ENCODE measurements at regions not wholly inside any gene's neighbourhood (a gene's known extent, or its start where the extent isn't known, plus 50 kb on each side); places are given as distances from the start of the nearest gene placed in this dataset.

DNA sequence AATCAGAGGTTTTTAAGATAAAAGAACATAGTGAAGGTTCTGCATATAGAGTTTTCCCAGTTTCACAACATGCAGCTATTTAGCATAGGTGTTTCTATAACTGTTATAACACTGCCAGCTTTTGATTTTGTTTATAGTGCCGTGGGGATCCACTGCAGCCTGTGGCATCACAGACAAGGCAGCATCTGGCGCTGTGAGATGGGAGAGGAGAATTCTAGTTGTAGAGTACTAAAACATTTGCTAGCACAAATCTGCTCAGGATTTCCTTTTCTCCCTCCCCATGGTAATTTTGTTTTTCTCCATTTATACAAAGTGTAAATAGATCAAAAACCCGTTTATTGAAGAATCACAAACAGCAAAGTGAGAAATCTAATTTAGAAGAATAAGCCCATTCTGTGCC, 482.8 kb upstream of the NCAM2 start:
- DNase-seq (ENCODE audit: extremely low read depth, insufficient read length): no peak
- no peaks in the 10 kb centered on the region for H3K36me3 ChIP-seq (ENCODE audit: control insufficient read depth, insufficient read depth, low read length)
- H3K27me3 ChIP-seq (replicated peaks; ENCODE audit: control insufficient read depth, insufficient read depth, low read length): no peaks in the 10 kb centered on the region
- no peak overlapping the region for H3K4me3 ChIP-seq (replicated peaks; ENCODE audit: low read depth, low read length)
- no peak for TF ChIP-seq CTCF (IDR thresholded peaks at IDR 0.05; ENCODE audit: insufficient read depth, low read length, poor library complexity, severe bottlenecking)

DNA sequence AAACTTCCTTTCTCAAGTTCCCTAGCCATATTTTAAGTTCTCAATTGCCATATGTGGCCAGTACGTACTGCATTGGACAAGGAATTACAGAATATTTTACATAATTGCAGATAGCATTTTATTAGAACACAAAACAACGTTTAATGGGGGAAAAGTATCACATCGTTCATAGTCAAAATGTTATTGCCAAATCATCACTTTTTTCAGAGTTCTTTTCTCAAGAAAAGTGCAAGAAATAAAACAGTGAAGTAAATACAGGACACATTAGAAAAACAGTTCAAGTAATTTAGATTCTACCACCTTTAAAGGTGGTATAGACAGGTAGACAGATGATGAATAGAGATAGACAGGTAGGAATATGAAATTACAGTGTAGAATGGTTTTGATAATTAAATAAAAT, 479.1 kb upstream of the NCAM2 start:
- no peak overlapping the region for H3K4me3 ChIP-seq (replicated peaks; ENCODE audit: low read depth, low read length)
- no peaks in the 10 kb centered on the region for H3K36me3 ChIP-seq (ENCODE audit: control insufficient read depth, insufficient read depth, low read length)
- DNase-seq (ENCODE audit: extremely low read depth, insufficient read length): no peak
- H3K27me3 ChIP-seq (replicated peaks; ENCODE audit: control insufficient read depth, insufficient read depth, low read length): no peaks in the 10 kb centered on the region
- no peak for TF ChIP-seq CTCF (IDR thresholded peaks at IDR 0.05; ENCODE audit: insufficient read depth, low read length, poor library complexity, severe bottlenecking)

DNA sequence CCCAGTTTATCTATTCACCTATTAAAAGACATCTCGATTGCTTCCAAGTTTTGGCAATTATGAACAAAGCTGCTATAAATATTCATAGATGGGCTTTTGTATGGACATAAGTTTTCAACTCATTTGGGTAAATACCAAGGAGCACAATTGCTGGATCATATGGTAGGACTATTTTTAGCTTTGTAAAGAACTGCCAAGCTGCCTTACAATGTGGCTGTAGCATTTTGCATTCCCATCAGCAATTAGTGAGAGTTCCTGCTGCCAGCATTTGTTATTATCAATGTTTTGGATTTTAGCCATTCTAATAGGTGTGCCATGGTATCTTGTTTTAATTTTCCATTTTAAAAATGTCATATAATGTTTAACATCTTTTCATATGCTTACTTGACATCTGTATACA, 475.6 kb upstream of the NCAM2 start:
- no peaks in the 10 kb centered on the region for H3K36me3 ChIP-seq (ENCODE audit: control insufficient read depth, insufficient read depth, low read length)
- no peak overlapping the region for H3K4me3 ChIP-seq (replicated peaks; ENCODE audit: low read depth, low read length)
- DNase-seq (ENCODE audit: extremely low read depth, insufficient read length): no peak
- TF ChIP-seq CTCF (IDR thresholded peaks at IDR 0.05; ENCODE audit: insufficient read depth, low read length, poor library complexity, severe bottlenecking): no peak
- H3K27me3 ChIP-seq (replicated peaks; ENCODE audit: control insufficient read depth, insufficient read depth, low read length): no peaks in the 10 kb centered on the region

DNA sequence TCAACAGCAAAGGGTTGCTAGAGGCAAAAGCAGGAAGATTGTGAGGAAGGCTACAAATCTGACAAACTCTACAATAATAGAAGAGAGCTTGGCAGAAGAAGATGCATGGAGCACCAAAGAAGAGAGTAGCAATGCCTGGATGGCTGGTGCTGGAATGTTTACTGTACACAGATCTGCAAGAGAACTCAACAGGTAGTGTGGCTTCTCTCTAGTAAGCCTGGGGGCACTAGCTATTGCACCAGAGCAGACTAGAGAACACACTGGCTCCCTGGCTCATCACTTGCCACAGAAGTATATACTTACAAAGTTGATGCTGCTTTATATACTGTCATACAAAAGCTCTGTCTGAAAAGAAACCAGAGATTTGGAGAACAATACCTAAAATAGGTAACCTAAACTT, 475.0 kb upstream of the NCAM2 start:
- DNase-seq (ENCODE audit: extremely low read depth, insufficient read length): no peak
- Histone ChIP-seq H3K36me3 (ENCODE audit: control insufficient read depth, insufficient read depth, low read length) (no peaks in the 10 kb centered on the region), H3K4me3 (replicated peaks; ENCODE audit: low read depth, low read length) (no peak overlapping the region), H3K27me3 (replicated peaks; ENCODE audit: control insufficient read depth, insufficient read depth, low read length) (no peaks in the 10 kb centered on the region)
- no peak for TF ChIP-seq CTCF (IDR thresholded peaks at IDR 0.05; ENCODE audit: insufficient read depth, low read length, poor library complexity, severe bottlenecking)

DNA sequence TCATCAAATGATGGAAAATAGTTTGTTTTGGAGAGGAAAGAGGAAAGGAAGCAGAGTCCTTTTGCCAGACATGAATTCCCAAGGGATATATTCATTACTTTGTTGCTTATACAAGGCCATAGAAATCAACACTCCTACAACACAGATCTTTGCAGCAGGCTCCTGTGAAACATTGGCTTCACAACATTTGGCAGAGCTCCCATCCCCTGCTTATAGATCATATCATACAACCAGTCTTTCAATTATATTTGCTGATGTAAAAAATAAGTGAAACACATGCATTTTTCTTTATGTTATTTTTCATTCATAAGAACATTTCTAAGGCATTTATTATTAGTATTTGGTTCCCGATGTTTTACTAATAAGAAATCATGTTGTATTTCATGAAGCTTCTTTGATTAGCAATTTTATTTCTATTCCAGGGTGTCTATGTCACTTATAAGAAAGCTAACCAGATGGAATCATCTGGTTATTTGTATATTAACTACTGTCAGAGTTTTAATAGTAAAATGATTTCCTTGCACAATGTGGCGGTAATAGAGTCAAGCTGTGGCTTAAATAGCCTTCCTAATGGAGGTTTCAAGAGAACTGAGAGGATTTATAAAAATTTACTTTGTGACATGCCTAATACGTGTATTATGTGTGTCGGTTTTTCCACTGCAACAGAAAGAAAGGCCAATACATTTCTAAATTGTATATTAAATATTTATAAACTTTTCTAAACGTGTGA, 470.3 kb upstream of the NCAM2 start:
- no peak for DNase-seq (ENCODE audit: extremely low read depth, insufficient read length)
- H3K27me3 ChIP-seq (replicated peaks; ENCODE audit: control insufficient read depth, insufficient read depth, low read length): no peaks in the 10 kb centered on the region
- no peak for TF ChIP-seq CTCF (IDR thresholded peaks at IDR 0.05; ENCODE audit: insufficient read depth, low read length, poor library complexity, severe bottlenecking)
- no peak overlapping the region for H3K4me3 ChIP-seq (replicated peaks; ENCODE audit: low read depth, low read length)
- no peaks in the 10 kb centered on the region for H3K36me3 ChIP-seq (ENCODE audit: control insufficient read depth, insufficient read depth, low read length)

GRCh38 chr21:20537130-20537529, 461.1 kb upstream of the NCAM2 start:
- TF ChIP-seq CTCF (IDR thresholded peaks at IDR 0.05; ENCODE audit: insufficient read depth, low read length, poor library complexity, severe bottlenecking): no peak
- Histone ChIP-seq H3K36me3 (ENCODE audit: control insufficient read depth, insufficient read depth, low read length) (no peaks in the 10 kb centered on the region), H3K27me3 (replicated peaks; ENCODE audit: control insufficient read depth, insufficient read depth, low read length) (no peaks in the 10 kb centered on the region), H3K4me3 (replicated peaks; ENCODE audit: low read depth, low read length) (no peak overlapping the region)
- no peak for DNase-seq (ENCODE audit: extremely low read depth, insufficient read length)

Measured in GM06990 (cell line).